NCI-H1105 (cell line): ENCODE measurements at regions not wholly inside any gene's neighbourhood (a gene's known extent, or its start where the extent isn't known, plus 50 kb on each side); places are given as distances from the start of the nearest gene placed in this dataset.

Source experiments
- DNase-seq: peaks from one replicate; lab custom pipeline; 2025; lab: John Stamatoyannopoulos, UW

- DNase-seq: no peak
These were observed 293.1 kb downstream of the CDCA7 start for GRCh38 chr2:173647681-173648311.

GRCh38 chr2:173648816-173649215 is 294.1 kb downstream of the CDCA7 start:
- DNase-seq: no peak

GRCh38 chr2:173649527-173650219 is 295.0 kb downstream of the CDCA7 start:
- DNase-seq: no peak

- no peak for DNase-seq
These were observed 297.2 kb downstream of the CDCA7 start for GRCh38 chr2:173651891-173652290.

GRCh38 chr2:173652311-173652710 is 297.6 kb downstream of the CDCA7 start:
- no peak for DNase-seq

- no peak for DNase-seq
These were observed 298.2 kb downstream of the CDCA7 start for GRCh38 chr2:173652767-173653431.

- no peak for DNase-seq
These were observed 298.7 kb downstream of the CDCA7 start for GRCh38 chr2:173653432-173653805.

GRCh38 chr2:173654161-173654895 is 299.7 kb downstream of the CDCA7 start:
- no peak for DNase-seq

- DNase-seq: no peak
These were observed 300.2 kb downstream of the CDCA7 start for GRCh38 chr2:173654896-173655265.

GRCh38 chr2:173656086-173656485 is 301.4 kb downstream of the CDCA7 start:
- DNase-seq: no peak

- no peak for DNase-seq
These were observed 303.5 kb downstream of the CDCA7 start for GRCh38 chr2:173657996-173658717.

- no peak for DNase-seq
These were observed 304.3 kb downstream of the CDCA7 start for GRCh38 chr2:173658946-173659371.

GRCh38 chr2:173659509-173659908 is 304.8 kb downstream of the CDCA7 start:
- no peak for DNase-seq

GRCh38 chr2:173661586-173661985 is 303.6 kb downstream of the SP3 start:
- no peak for DNase-seq

- no peak for DNase-seq
These were observed 301.8 kb downstream of the SP3 start for GRCh38 chr2:173663353-173663752.

- no peak for DNase-seq
These were observed 301.2 kb downstream of the SP3 start for GRCh38 chr2:173663835-173664512.

GRCh38 chr2:173664513-173664910 is 300.7 kb downstream of the SP3 start:
- DNase-seq: no peak

GRCh38 chr2:173666171-173666888 is 298.8 kb downstream of the SP3 start:
- DNase-seq: no peak

GRCh38 chr2:173667014-173667413 is 298.2 kb downstream of the SP3 start:
- no peak for DNase-seq

- no peak for DNase-seq
These were observed 297.8 kb downstream of the SP3 start for GRCh38 chr2:173667415-173667814.
